NCI-H748 treated with DMSO at 0.1 percent for 48 hours (cell line): ENCODE measurements at regions not wholly inside any gene's neighbourhood (a gene's known extent, or its start where the extent isn't known, plus 50 kb on each side); places are given as distances from the start of the nearest gene placed in this dataset.

Experiments
- DNase-seq: peaks from one replicate; lab custom pipeline; 2025; lab: John Stamatoyannopoulos, UW

- no peak for DNase-seq
These were observed 176.0 kb downstream of the ZNF365 start for GRCh38 chr10:62550173-62550572.

DNA sequence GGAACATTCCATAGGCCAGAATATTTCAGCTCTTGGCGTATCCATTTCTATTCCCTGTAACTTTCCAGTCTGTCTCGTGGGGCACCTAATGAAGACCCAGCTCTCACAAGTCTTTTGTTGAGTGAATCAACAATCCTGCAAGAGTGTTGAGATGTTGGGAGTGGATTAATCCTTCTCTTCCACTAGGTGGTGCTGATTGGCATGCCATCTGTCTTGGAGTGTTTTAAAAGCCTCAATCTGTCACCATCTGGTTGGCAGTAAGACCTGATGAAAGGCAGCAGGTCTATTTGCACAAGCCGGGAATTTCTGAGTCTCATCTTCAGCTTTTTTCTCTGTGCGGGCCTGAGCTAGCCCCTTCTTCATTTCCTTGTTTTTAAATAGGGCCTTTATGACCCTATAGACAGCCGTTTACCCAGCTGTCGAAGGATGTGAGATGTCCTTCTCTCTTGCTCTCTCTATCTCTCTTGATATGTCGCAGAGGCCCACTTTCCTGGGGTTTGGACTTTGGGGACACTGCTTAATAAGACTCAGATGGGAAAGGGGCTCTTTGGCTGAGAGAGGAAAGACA, 180.5 kb downstream of the ZNF365 start:
- peak; percentile 5 for DNase-seq

GRCh38 chr10:62559481-62560200, 185.5 kb downstream of the ZNF365 start:
- DNase-seq = no peak

DNA sequence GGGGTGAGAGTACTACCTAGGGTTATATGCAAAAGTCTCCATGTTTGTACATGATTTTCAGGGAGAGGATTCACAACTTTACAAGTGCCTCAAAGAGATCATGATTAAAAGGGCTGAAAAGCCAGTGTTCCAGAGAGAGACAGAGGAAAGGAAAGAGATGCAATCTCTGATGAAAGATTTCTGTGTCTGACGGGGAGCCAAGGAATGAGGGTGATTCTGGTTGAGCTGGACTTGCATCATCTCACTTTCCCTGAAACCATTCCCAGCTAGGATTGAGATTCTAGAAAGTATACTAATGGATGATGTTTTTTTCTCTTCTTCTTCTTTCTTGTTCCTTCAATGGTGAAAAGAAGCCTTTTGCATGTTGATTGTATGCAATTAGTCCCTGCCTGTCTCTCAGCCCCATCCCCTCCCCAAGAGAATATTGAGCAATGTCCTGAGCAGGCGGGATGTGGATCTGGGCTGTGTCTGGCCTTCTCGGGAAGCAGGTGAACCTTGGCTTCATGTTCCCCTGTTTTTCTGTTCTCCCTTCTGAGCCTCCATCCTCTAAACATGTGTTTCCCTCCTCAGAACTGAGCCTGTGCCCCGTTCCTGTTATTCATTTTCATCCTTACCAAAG, 186.1 kb downstream of the ZNF365 start:
- no peak for DNase-seq

DNA sequence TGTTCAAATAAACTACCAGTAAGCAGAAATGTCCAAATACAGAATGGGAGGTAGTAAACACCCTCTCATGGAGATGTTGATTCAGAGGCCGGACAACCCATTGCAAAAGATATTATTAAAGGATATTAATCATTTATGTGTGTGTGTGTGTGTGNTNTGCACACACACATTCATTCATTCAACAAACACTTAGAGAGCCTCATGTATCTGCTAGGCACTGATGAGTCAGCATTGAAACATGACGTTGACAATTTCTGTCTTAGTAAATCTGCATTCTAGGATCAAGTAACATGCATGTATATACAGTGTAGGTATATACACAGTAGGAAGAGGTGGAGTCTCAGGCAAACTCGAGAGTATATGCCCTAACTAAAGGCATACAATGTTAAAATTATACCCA, 187.0 kb downstream of the ZNF365 start:
- DNase-seq = no peak

DNA sequence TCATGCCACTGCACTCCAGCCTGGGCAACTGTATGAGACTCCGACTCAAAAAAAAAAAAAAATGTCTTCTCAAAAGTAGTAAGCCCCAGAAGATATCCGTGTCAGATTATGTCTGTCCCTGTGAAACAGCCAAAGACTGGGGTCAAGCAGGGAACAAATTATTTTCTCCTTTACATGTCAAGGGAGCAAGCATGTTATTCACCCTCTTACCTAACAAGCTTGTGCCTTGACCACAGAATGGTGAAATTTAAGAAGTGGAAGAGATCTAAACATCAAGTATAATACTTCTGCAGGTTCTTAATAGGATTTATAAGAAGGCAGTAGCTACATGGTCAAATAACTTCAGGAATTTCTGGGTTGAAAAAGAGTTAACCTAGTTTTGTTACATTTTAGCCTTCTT, 187.9 kb downstream of the ZNF365 start:
- DNase-seq = no peak

DNA sequence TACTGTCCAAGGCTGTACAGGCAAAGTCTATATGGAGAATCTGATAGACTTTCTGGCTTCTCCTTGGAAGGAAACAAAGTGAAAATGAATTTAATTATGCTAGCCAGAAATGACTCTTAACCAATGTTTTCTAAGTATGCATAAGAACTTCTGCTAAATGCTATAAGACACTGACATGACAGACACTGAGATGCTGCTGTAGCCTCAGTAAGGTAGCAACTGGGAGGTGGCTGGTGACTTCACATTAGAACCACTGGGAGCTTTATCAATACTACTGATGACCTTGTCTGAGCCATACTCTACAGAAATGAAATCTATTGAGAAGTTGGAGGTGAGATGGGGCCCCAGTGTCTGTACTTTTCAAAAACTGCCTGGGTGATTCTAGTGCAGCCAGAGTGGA, 188.6 kb downstream of the ZNF365 start:
- DNase-seq = no peak

GRCh38 chr10:62573929-62574328, 199.8 kb downstream of the ZNF365 start:
- no peak for DNase-seq

DNA sequence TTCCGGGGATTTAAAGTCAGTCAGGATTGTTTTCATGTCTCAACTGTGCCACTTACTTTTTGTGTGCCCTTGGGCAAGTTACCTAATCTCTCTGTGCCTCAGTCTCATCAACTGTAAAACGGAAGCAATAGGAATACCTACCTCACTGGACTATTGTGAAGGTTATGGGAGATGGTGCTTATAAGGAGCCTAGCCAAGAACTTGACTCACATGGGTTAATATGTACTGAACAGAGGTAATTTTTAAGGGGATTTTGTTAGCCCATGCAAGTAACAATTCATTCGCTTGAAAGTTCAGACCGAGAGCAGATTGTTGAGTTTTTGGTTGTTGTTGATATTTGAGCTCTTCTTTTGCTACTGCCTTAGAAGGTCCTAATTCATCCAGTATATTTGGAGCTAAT, 202.9 kb downstream of the ZNF365 start:
- DNase-seq = no peak

DNA sequence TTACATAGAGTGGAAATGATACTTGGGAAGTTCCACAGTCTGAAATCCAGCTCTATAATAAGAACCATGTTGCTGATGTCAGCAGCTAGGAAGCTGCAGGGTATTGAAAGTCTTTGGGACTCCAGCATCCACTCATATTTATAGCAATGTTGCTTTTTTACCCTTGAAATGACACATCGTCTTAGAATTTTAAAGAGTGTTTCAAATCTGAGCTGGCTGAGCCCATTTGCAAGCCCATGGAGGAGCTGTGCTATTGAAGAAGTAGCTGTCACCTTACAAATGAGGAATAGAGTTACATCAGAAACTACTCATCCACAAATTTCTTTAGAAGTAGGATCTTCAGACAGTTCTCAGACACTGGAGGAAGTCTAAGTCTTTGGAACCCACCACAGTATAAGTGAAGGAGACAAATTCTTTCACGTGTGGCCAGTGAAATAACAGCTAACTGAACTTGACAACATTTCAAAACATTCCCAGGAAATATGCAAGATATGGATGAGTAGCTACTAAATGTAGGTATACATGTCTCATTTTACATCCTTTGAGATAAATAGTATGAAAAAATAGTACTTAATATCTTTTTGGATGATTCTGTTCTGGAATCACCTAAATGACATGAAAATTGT, 203.6 kb downstream of the ZNF365 start:
- DNase-seq = no peak

DNA sequence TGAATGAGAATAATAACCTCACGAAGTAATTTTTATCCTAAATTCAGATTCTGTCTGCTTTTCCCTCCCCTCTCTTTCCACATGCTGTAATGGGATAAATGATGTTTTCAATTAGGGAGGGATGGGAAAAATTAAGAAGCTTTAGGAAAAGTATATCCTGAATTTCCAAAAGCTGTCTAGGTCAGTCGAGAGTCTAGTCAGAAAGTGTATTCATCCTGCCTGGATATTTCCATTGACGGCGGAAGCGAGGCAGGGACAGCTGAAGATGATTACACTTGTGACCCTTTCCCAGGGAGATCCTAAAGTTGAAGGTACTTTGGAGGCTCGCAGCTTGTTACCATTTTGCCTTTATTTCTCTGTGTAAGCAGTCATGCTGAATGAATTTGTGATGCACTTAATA, 204.1 kb downstream of the ZNF365 start:
- DNase-seq = no peak

DNA sequence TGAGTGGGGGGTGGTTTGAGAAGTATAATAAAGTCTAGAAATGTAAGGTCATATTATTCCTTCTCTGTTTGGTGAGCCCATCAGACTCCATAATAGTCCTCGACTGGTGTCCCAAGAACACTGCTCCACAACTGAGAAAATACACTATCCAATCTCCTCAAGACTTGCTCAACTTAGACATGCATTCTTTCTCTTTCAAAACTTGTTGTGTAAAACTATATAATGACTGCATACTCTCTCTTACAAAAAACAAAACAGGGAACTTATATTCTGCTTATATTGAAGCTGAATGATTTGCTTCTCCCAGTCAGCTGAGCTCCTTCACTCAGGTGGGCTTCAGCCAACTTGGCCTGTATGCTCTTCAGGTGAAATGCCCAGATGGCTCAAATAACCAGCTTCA, 204.7 kb downstream of the ZNF365 start:
- no peak for DNase-seq

DNA sequence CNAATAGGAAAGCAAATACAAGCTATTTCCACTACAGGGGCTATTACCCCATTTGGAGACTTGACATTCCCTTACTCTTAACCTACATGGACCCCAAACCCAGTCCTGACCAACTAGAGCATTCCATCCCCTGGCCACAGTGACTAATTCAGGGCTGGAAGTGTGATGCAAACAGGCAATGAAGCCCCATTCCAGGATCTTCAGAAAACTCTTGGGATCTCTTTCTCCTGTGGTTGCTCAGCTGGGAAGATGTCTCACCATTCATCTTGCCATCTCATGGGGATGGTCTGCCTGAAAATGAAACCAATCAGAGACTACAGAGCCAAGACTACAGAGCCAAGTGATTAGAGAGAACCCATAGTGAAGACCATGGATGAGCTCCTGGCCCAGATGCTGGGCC, 206.2 kb downstream of the ZNF365 start:
- no peak for DNase-seq

- no peak for DNase-seq
These were observed 207.2 kb downstream of the ZNF365 start for GRCh38 chr10:62581351-62581750.

- DNase-seq = no peak
These were observed 208.0 kb downstream of the ZNF365 start for GRCh38 chr10:62582101-62582705.

DNA sequence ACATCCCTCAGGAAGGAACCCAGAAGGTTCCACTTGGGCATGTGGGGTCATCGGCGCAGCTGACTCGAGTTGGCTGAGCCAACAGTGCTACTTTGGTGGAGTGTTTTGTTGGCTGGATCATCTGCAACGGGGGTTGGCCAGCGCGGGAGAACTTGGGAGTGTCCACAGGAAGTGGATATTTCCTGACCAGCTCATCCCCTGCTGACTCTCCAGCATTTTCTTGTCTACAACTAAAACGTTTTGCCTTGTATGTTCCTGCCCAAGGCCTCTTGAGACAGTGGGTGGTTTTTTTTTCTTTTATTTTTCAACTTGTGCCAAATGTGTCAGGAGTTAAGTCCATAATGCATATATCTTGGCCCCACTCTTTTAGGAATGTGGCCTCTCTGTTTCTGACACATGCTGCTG, 208.6 kb downstream of the ZNF365 start:
- no peak for DNase-seq

GRCh38 chr10:62583876-62584615, 209.9 kb downstream of the ZNF365 start:
- DNase-seq = no peak

GRCh38 chr10:62584731-62585130, 210.6 kb downstream of the ZNF365 start:
- DNase-seq = no peak

- no peak for DNase-seq
These were observed 211.1 kb downstream of the ZNF365 start for GRCh38 chr10:62585211-62585775.

- no peak for DNase-seq
These were observed 212.8 kb downstream of the ZNF365 start for GRCh38 chr10:62587011-62587410.

GRCh38 chr10:62588116-62588515, 213.9 kb downstream of the ZNF365 start:
- DNase-seq = no peak

DNA sequence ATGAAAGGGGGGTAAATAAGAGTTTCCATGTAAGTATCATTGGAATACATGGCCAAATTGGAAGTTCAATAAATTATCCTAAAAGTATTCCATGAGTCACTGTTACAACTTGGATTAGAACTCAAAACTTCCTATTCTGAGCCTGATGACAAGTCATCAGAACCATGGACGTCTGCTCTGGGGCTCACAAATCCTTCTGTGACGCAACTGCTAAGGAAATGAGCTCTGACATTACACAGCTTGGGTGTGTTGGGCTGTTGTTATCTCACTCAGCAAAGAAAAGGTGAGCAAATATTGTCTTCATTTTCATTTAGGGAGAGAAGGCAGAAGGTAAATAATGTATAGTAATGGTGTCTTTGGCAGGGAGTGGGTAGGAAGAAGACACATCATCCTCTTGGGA, 214.8 kb upstream of the ADO start:
- no peak for DNase-seq
